SK-N-MC (cell line): ENCODE measurements at regions not wholly inside any gene's neighbourhood (a gene's known extent, or its start where the extent isn't known, plus 50 kb on each side); places are given as distances from the start of the nearest gene placed in this dataset.

Source experiments
- EZH2 ChIP-seq: fragments of 200-600 bp; sonication (generic); IDR thresholded peaks from one replicate; pipeline ENCODE4 v1.6.1; 2017; ENCODE audit warnings: antibody characterized with exemption
- FOXP2 ChIP-seq: optimal IDR thresholded peaks from 2 replicates; pipeline ENCODE3; 2011; ENCODE audit warnings: mild to moderate bottlenecking, moderate library complexity; ENCODE audit not compliant: insufficient read depth; ENCODE audit errors: extremely low read length, control extremely low read depth
- POLR2AphosphoS5 ChIP-seq: IDR thresholded peaks from 2 replicates; pipeline ENCODE4 v1.6.1; 2012; ENCODE audit warnings: mild to moderate bottlenecking, low read depth, low read length, borderline replicate concordance

- TF ChIP-seq EZH2, result no peak
- TF ChIP-seq POLR2AphosphoS5, result no peak
- TF ChIP-seq FOXP2, result no peak
Observed at GRCh38 chr20:60286764-60287163, 328.5 kb downstream of the CDH26 start.
